Osteoblast (primary cell): ENCODE measurements at regions not wholly inside any gene's neighbourhood (a gene's known extent, or its start where the extent isn't known, plus 50 kb on each side); places are given as distances from the start of the nearest gene placed in this dataset.

Source experiments
- DNase-seq: peaks from one replicate; pipeline ENCODE4 v3.0.0; 2011; ENCODE audit warnings: low spot score, mixed read lengths; ENCODE audit not compliant: insufficient read length; ENCODE audit errors: missing footprints
- H2AFZ ChIP-seq: 2 replicates; pipeline ENCODE4 v1.6.0; 2011; ENCODE audit warnings: mild to moderate bottlenecking, low read length
- H3K27ac ChIP-seq: 2 replicates; pipeline ENCODE4 v1.5.1; 2011; ENCODE audit warnings: mild to moderate bottlenecking, low read depth, low read length, moderate library complexity
- H3K27me3 ChIP-seq: 2 replicates; pipeline ENCODE4 v1.6.0; 2012; ENCODE audit warnings: mild to moderate bottlenecking, control low read depth, inconsistent platforms, low read length, moderate library complexity; ENCODE audit not compliant: insufficient read depth
- H3K36me3 ChIP-seq: 2 replicates; pipeline ENCODE4 v1.5.1; 2011; ENCODE audit warnings: mild to moderate bottlenecking, low read length, control low read depth, moderate library complexity; ENCODE audit not compliant: insufficient read depth
- H3K4me1 ChIP-seq: 2 replicates; pipeline ENCODE4 v1.5.1; 2011; ENCODE audit warnings: mild to moderate bottlenecking, low read length, control low read depth, moderate library complexity; ENCODE audit not compliant: insufficient read depth
- H3K4me2 ChIP-seq: 2 replicates; pipeline ENCODE4 v1.6.0; 2011; ENCODE audit warnings: mild to moderate bottlenecking, low read length; ENCODE audit not compliant: insufficient read depth
- H3K4me3 ChIP-seq: fragments of 200-600 bp; sonication (generic); 3 replicates; pipeline ENCODE4 v1.5.1; 2012; ENCODE audit warnings: mild to moderate bottlenecking, low read length, inconsistent platforms; ENCODE audit not compliant: insufficient read depth
- H3K79me2 ChIP-seq: 2 replicates; pipeline ENCODE4 v1.6.0; 2012; ENCODE audit warnings: mild to moderate bottlenecking, low read length, control low read depth, inconsistent platforms; ENCODE audit not compliant: insufficient read depth
- H3K9me3 ChIP-seq: 2 replicates; pipeline ENCODE4 v1.5.1; 2011; ENCODE audit warnings: low read depth, low read length, control low read depth
- H4K20me1 ChIP-seq: 2 replicates; pipeline ENCODE4 v1.6.0; 2012; ENCODE audit warnings: mild to moderate bottlenecking, low read length, control low read depth; ENCODE audit not compliant: insufficient read depth
- TF ChIP-seq, protein P1 (sequence below): IDR thresholded peaks from 2 replicates; pipeline ENCODE4 v1.5.1; 2011; ENCODE audit warnings: mild to moderate bottlenecking, low read depth, low read length, moderate library complexity; ENCODE audit errors: extremely low read depth

DNA sequence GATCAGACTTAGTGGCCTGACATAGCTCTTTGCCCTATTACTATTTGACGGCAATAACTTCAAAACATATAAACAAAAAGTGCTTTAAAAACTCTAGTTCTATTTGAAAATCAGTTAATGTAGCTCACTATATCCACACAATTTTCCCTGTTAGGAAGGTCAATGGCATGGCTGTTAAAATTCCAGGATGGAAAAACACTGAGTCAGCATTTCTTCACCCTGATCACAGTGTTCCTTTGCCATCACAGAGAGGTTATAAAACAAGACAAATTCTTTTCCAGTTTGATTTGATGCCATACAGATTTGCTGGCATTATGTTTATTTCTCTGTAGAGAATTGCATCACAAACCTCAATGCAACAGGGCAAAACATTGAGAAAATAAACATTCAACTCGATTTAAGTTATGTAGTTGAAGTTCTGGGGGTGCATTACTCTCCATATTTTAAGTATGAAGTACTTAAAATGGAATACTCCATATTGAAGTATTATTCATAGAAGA lies 253.7 kb upstream of the HSF2 start:
- Histone ChIP-seq H4K20me1 (no peaks in the 10 kb centered on the region), H3K4me1 (no peaks in the 10 kb centered on the region)
- TF ChIP-seq, protein P1, sequence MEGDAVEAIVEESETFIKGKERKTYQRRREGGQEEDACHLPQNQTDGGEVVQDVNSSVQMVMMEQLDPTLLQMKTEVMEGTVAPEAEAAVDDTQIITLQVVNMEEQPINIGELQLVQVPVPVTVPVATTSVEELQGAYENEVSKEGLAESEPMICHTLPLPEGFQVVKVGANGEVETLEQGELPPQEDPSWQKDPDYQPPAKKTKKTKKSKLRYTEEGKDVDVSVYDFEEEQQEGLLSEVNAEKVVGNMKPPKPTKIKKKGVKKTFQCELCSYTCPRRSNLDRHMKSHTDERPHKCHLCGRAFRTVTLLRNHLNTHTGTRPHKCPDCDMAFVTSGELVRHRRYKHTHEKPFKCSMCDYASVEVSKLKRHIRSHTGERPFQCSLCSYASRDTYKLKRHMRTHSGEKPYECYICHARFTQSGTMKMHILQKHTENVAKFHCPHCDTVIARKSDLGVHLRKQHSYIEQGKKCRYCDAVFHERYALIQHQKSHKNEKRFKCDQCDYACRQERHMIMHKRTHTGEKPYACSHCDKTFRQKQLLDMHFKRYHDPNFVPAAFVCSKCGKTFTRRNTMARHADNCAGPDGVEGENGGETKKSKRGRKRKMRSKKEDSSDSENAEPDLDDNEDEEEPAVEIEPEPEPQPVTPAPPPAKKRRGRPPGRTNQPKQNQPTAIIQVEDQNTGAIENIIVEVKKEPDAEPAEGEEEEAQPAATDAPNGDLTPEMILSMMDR: no peak

DNA sequence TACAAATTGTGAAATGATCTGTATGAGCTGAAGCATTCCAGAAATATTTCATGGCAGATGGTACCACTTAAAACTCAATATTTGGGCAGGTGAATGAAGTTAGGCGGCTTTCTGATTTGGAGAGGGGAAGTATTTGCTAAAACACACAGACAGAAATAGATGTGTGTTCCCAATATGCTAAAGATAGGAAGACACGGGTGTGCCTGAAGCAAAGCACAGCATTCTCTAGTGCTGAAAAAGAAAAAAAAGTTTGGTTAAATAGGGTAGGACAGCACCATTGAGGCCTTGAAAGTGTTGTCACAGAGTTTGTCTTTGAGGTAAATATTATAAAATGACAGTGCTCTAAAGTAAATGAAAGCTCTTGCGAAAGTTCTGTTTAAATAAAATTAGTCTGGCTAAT lies 252.2 kb upstream of the HSF2 start:
- no peak for DNase-seq
- no peaks in the 10 kb centered on the region for H3K36me3 ChIP-seq
- H3K27ac ChIP-seq: no peak overlapping the region

More for the DNA sequence above, 253.7 kb upstream of the HSF2 start:
- no peaks in the 10 kb centered on the region for H3K36me3 ChIP-seq
- no peak overlapping the region for H3K27ac ChIP-seq
- no peak overlapping the region for H3K4me2 ChIP-seq
- H3K9me3 ChIP-seq: no peaks in the 10 kb centered on the region
- no peaks in the 10 kb centered on the region for H3K79me2 ChIP-seq
- H3K4me3 ChIP-seq: no peak overlapping the region
- H3K27me3 ChIP-seq: no peaks in the 10 kb centered on the region
- no peak for DNase-seq
- H2AFZ ChIP-seq: no peak overlapping the region

DNA sequence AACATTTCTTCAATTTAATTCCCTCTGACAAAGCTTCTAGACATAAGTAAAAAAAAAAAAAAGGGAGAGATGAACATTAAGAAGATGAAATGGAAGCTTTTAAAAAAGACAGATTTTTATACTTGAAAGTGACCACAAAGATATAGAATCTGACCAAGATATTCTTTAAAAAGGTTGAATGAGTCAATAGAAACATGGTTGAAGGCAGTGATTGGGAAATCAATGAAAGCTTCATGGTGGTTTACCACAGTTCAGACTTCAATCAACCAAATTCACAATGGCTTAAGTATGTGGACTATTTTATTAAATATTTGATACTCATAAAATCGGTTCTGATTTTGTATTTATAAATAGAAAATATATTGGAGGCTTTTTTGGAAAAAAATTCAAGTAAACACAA lies 248.4 kb upstream of the HSF2 start:
- Histone ChIP-seq H3K79me2 (no peaks in the 10 kb centered on the region), H3K4me2 (no peak overlapping the region), H3K4me1 (no peaks in the 10 kb centered on the region), H3K27ac (no peak overlapping the region), H3K27me3 (no peaks in the 10 kb centered on the region), H4K20me1 (no peaks in the 10 kb centered on the region), H2AFZ (no peak overlapping the region), H3K9me3 (no peaks in the 10 kb centered on the region), H3K36me3 (no peaks in the 10 kb centered on the region), H3K4me3 (no peak overlapping the region)
- DNase-seq: no peak
- TF ChIP-seq, protein P1: no peak

More for the DNA sequence above, 252.2 kb upstream of the HSF2 start:
- Histone ChIP-seq H4K20me1 (no peaks in the 10 kb centered on the region), H2AFZ (no peak overlapping the region), H3K4me3 (no peak overlapping the region), H3K4me2 (no peak overlapping the region), H3K9me3 (no peaks in the 10 kb centered on the region), H3K79me2 (no peaks in the 10 kb centered on the region), H3K4me1 (no peaks in the 10 kb centered on the region), H3K27me3 (no peaks in the 10 kb centered on the region)
- TF ChIP-seq, protein P1: no peak

- no peak overlapping the region for H3K4me2 ChIP-seq
Measured at GRCh38 chr6:122151763-122152162, 247.7 kb upstream of the HSF2 start.

More at GRCh38 chr6:122151763-122152162, 247.7 kb upstream of the HSF2 start:
- TF ChIP-seq, protein P1: no peak
- Histone ChIP-seq H3K4me3 (no peak overlapping the region), H3K27me3 (no peaks in the 10 kb centered on the region), H3K27ac (no peak overlapping the region), H3K36me3 (no peaks in the 10 kb centered on the region), H3K9me3 (no peaks in the 10 kb centered on the region), H2AFZ (no peak overlapping the region), H4K20me1 (no peaks in the 10 kb centered on the region), H3K79me2 (no peaks in the 10 kb centered on the region), H3K4me1 (no peaks in the 10 kb centered on the region)
- no peak for DNase-seq
